ENCODE measurements at regions not wholly inside any gene's neighbourhood (a gene's known extent, or its start where the extent isn't known, plus 50 kb on each side); places are given as distances from the start of the nearest gene placed in this dataset.

- Histone ChIP-seq H2BK5ac (ENCODE audit: low read depth, low read length, poor library complexity, severe bottlenecking) (no peak overlapping the region), H3K18ac (ENCODE audit: low read depth, low read length) (no peak overlapping the region), H3K4me3 (ENCODE audit: insufficient read depth, low read depth, low read length) (no peak overlapping the region), H4K20me1 (ENCODE audit: insufficient read depth, low read length) (no peaks in the 10 kb centered on the region), H2BK120ac (ENCODE audit: low read depth, low read length) (no peak overlapping the region), H4K5ac (ENCODE audit: low read depth, low read length) (no peak overlapping the region), H2AK5ac (ENCODE audit: low read depth, low read length) (no peak overlapping the region), H3K36me3 (ENCODE audit: control insufficient read depth, insufficient read depth, low read length) (no peaks in the 10 kb centered on the region), H3K9me3 (ENCODE audit: control insufficient read depth, insufficient read depth, low read length) (no peaks in the 10 kb centered on the region), H4K8ac (ENCODE audit: low read depth in 2 of 2, low read length in 2 of 2) (no peak overlapping the region), H3K27ac (ENCODE audit: insufficient read depth, low read length) (no peak overlapping the region), H3K14ac (replicated peaks; ENCODE audit: low read depth, low read length) (no peak overlapping the region), H4K91ac (ENCODE audit: insufficient read depth, low read depth, low read length) (no peak overlapping the region), H3K9ac (ENCODE audit: low read depth, low read length) (no peak overlapping the region), H2AK9ac (replicated peaks; ENCODE audit: low read depth, low read length, poor library complexity) (no peak overlapping the region), H3K27me3 (ENCODE audit: control insufficient read depth, insufficient read depth, low read length) (no peaks in the 10 kb centered on the region), H3K4ac (ENCODE audit: low read depth, low read length) (no peak overlapping the region), H3K4me2 (ENCODE audit: low read depth, low read length) (no peak overlapping the region), H2BK15ac (ENCODE audit: low read depth, low read length) (no peak overlapping the region), H3K56ac (ENCODE audit: extremely low read depth, insufficient read depth, low read length) (no peak overlapping the region), H3K9me1 (ENCODE audit: insufficient read depth, low read length) (0 out of 2 replicates have a peak, but pooled peaks cover 3% of the 10 kb centered on the region), H2AFZ (replicated peaks; ENCODE audit: low read length, poor library complexity) (no peak overlapping the region), H3K4me1 (ENCODE audit: control insufficient read depth, insufficient read depth, low read length) (no peaks in the 10 kb centered on the region), H2BK20ac (ENCODE audit: low read depth, low read length) (no peak overlapping the region), H3K23ac (ENCODE audit: low read depth, low read length) (no peak overlapping the region), H3K79me1 (ENCODE audit: low read depth in 1 of 2, low read length in 2 of 2) (no peaks in the 10 kb centered on the region)
- no peak for DNase-seq
- intact Hi-C loops (cut with micrococcal nuclease) (no loop called here), in situ Hi-C loops (cut with MboI; ENCODE audit: low sequenced_read_pairs) (no loop called here), dilution Hi-C loops (cut with HindIII; ENCODE audit: low sequenced_read_pairs, unreplicated experiment) (no loop called here)
- CTCF ChIA-PET: no interaction called here
- WGBS, 2 experiments (ENCODE audit: extremely low coverage in 2 of 2, insufficient read length in 1 of 2): no CpG with 5 or more reads among the region's 2 CpGs
- ATAC-seq (ENCODE audit: low read depth): no peak
- POLR2A ChIA-PET (ENCODE audit: unreplicated experiment): no interaction called here
- BruUV-seq (replicated peaks): no TSS peak
- TF ChIP-seq RCOR1 (IDR thresholded peaks at IDR 0.05; ENCODE audit: insufficient replicate concordance, low read length): no peak
- TF ChIP-seq CEBPB (IDR thresholded peaks at IDR 0.05; ENCODE audit: low read depth, low read length): no peak
- no peak for TF ChIP-seq BHLHE40 (IDR thresholded peaks at IDR 0.05; ENCODE audit: low read depth, low read length)
- TF ChIP-seq MAFK (IDR thresholded peaks at IDR 0.05; ENCODE audit: low read depth, low read length): no peak
- no peak for TF ChIP-seq NFE2L2 (IDR thresholded peaks at IDR 0.05; ENCODE audit: low read depth, low read length)
- no peak for TF ChIP-seq FOS (IDR thresholded peaks at IDR 0.05; ENCODE audit: low read depth, low read length)
- no peak for TF ChIP-seq CHD1 (IDR thresholded peaks at IDR 0.05; ENCODE audit: low read depth, low read length)
- no peak for TF ChIP-seq RAD21 (IDR thresholded peaks at IDR 0.05; ENCODE audit: low read length)
- TF ChIP-seq ELK1 (IDR thresholded peaks at IDR 0.05; ENCODE audit: borderline replicate concordance, low read depth, low read length): no peak
- no peak for TF ChIP-seq USF2 (IDR thresholded peaks at IDR 0.05; ENCODE audit: low read depth, low read length)
Measured at GRCh38 chr5:175284806-175285205, 159.2 kb downstream of the DRD1 start.
